ENCODE measurements at regions not wholly inside any gene's neighbourhood (a gene's known extent, or its start where the extent isn't known, plus 50 kb on each side); places are given as distances from the start of the nearest gene placed in this dataset.

DNA sequence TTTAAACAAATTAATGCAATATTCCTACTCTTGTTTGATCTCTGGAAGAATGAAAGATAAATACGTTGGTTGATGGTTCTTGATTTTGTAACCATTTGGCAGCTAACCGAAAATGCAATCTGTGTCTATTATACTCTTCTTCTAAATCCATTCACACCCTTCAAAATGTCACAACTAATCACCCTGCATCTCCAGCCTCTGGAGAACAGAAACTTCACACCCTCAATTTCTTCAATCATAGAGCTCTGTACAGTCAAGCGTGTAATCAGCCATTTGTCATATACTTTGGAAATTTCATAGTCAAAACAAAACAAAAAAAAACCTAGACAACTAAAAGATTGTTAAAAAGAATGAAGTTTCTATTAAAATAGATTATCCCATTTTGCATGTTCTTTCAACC is 1482.3 kb upstream of the LRRTM1 start:
- no peak for ATAC-seq
- ChIA-PET CTCF (no interaction called here), POLR2A (no interaction called here)
- no peak overlapping the region for H3K4me3 ChIP-seq (ENCODE audit: low read length)
- no peak overlapping the region for H3K27ac ChIP-seq (ENCODE audit: low read depth, low read length)
- no peaks in the 10 kb centered on the region for H3K9me3 ChIP-seq (ENCODE audit: control insufficient read depth in 2 of 3, low read length in 3 of 3)
- H3K36me3 ChIP-seq (ENCODE audit: control insufficient read depth in 2 of 3, insufficient read depth in 3 of 3, low read length in 3 of 3), result no peaks in the 10 kb centered on the region
- H3K4me3 Mint-ChIP-seq, result no peak overlapping the region
- H3K36me3 Mint-ChIP-seq, result peaks cover 0 to 3% (median 0%) of the 10 kb centered on the region in 5 donors
- intact Hi-C loops (cut with micrococcal nuclease), result no loop called here
- H3K27me3 ChIP-seq (ENCODE audit: control insufficient read depth in 2 of 2, insufficient read depth in 2 of 2, low read length in 2 of 2), result no peaks in the 10 kb centered on the region
- H3K27ac Mint-ChIP-seq, result no peak overlapping the region
- peaks cover 0 to 33% (median 10%) of the 10 kb centered on the region in 11 donors for H3K9me3 Mint-ChIP-seq
- DNase-seq, result no peak
- no peaks in the 10 kb centered on the region for H3K27me3 Mint-ChIP-seq
- no peaks in the 10 kb centered on the region for H3K4me1 Mint-ChIP-seq
- no peaks in the 10 kb centered on the region for H3K4me1 ChIP-seq (ENCODE audit: control insufficient read depth in 2 of 2, insufficient read depth in 2 of 2, low read length in 2 of 2)

DNA sequence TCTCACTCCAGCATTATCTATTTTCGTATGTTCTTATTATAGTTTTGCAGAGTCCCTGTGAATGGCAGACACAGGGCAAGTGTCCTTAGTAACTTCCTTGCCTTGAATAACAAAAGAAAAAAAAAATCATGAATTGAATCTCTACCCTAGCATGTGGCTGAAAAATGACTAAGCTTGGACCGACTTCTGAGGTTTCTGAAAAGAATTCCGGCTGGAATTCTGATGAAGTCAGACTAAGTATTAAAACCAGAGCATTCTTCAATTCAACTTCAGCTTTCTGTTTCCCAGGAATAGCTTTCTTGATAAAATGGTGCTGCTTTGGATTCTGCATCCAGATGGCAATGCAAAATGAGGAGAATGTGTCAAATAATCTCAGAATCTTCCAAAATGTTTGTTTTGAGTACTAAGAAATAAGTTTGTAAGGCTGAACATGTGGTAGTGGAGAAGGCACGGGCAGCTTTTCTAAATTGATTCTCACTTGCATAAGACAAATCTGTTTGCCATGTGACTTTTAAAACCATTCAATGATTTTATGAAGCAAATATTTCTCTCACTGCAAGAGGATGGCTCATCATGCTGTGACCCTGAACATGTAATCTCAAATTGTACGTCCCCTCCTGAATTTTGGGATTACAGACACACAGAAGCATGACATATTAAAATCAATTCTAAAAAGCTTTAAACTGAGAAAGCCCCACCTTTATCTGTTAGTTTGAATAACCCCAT is 1462.8 kb upstream of the LRRTM1 start:
- Mint-ChIP-seq H3K9me3 (peaks cover 0 to 34% (median 6%) of the 10 kb centered on the region in 11 donors), H3K4me1 (no peaks in the 10 kb centered on the region), H3K36me3 (no peaks in the 10 kb centered on the region), H3K4me3 (no peak overlapping the region), H3K27ac (no peak overlapping the region), H3K27me3 (no peaks in the 10 kb centered on the region)
- Histone ChIP-seq H3K4me1 (ENCODE audit: control insufficient read depth in 2 of 2, insufficient read depth in 2 of 2, low read length in 2 of 2) (no peaks in the 10 kb centered on the region), H3K27ac (ENCODE audit: low read depth, low read length) (no peak overlapping the region), H3K4me3 (ENCODE audit: low read length) (no peak overlapping the region), H3K27me3 (ENCODE audit: control insufficient read depth in 2 of 2, insufficient read depth in 2 of 2, low read length in 2 of 2) (no peaks in the 10 kb centered on the region), H3K9me3 (ENCODE audit: control insufficient read depth in 2 of 3, low read length in 3 of 3) (no peaks in the 10 kb centered on the region), H3K36me3 (ENCODE audit: control insufficient read depth in 2 of 3, insufficient read depth in 3 of 3, low read length in 3 of 3) (no peaks in the 10 kb centered on the region)
- ATAC-seq (no peak), DNase-seq (no peak)
- ChIA-PET CTCF (no interaction called here), POLR2A (no interaction called here)
- intact Hi-C loops (cut with micrococcal nuclease), result no loop called here

DNA sequence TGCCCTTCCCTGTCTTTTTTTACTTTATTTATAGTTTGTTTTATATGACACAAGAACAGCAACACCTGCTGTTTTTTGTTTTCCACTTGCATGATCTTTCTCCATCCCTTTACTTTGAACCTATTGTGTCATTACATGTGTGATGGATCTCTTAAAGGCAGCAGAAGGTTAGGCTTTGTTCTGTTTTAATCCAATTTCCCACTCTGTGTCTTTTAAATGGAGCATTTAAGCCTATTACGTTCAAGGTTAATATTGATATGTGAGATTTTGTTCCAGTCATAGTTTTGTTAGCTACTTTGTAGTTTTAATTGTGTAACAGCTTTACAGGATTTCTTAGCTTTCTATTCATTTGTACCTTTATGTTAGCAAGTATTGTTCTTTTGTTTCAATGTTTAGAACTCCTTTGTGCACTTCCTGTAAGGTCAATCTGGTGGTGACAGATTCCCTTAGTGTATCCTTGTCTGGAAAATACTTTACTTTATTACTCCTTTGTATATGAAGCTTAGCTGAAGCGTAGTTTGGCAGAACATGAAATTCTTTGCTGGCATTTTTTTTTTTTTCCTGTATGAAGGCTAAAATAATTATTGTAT is 1443.0 kb upstream of the LRRTM1 start:
- no peaks in the 10 kb centered on the region for H3K9me3 ChIP-seq (ENCODE audit: control insufficient read depth in 2 of 3, low read length in 3 of 3)
- Mint-ChIP-seq H3K4me3 (no peak overlapping the region), H3K27ac (no peak overlapping the region), H3K27me3 (no peaks in the 10 kb centered on the region), H3K36me3 (no peaks in the 10 kb centered on the region), H3K4me1 (no peaks in the 10 kb centered on the region), H3K9me3 (peaks cover 1 to 28% (median 9%) of the 10 kb centered on the region in 11 donors)
- H3K27ac ChIP-seq (ENCODE audit: low read depth, low read length), result no peak overlapping the region
- POLR2A ChIA-PET, result no interaction called here
- no peaks in the 10 kb centered on the region for H3K27me3 ChIP-seq (ENCODE audit: control insufficient read depth in 2 of 2, insufficient read depth in 2 of 2, low read length in 2 of 2)
- intact Hi-C loops (cut with micrococcal nuclease), result no loop called here
- no peaks in the 10 kb centered on the region for H3K36me3 ChIP-seq (ENCODE audit: control insufficient read depth in 2 of 3, insufficient read depth in 3 of 3, low read length in 3 of 3)
- CTCF ChIA-PET, result no interaction called here
- no peak overlapping the region for H3K4me3 ChIP-seq (ENCODE audit: low read length)
- H3K4me1 ChIP-seq (ENCODE audit: control insufficient read depth in 2 of 2, insufficient read depth in 2 of 2, low read length in 2 of 2), result no peaks in the 10 kb centered on the region
- DNase-seq, result no peak
- ATAC-seq, result no peak

DNA sequence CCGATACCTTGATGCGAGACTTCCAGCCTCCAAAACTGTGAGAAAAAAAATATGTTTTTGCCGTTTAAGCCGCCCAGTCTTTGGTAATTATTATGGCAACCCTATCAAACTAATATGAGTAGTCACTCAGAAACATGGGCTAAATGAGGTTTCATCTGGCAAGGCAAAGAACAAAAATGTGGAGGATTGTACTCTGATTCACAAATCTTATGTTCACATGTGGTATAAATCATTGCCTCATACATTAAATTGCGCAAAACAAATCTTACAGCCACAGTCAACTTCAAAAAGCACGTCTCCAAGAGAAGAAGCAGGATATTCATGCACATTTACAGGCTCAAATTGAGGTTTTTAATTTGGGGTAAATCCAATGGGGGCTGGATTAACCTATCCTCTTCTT is 1435.4 kb upstream of the LRRTM1 start:
- Histone ChIP-seq H3K9me3 (ENCODE audit: control insufficient read depth in 2 of 3, low read length in 3 of 3) (no peaks in the 10 kb centered on the region), H3K4me1 (ENCODE audit: control insufficient read depth in 2 of 2, insufficient read depth in 2 of 2, low read length in 2 of 2) (no peaks in the 10 kb centered on the region), H3K27me3 (ENCODE audit: control insufficient read depth in 2 of 2, insufficient read depth in 2 of 2, low read length in 2 of 2) (no peaks in the 10 kb centered on the region), H3K27ac (ENCODE audit: low read depth, low read length) (no peak overlapping the region), H3K36me3 (ENCODE audit: control insufficient read depth in 2 of 3, insufficient read depth in 3 of 3, low read length in 3 of 3) (no peaks in the 10 kb centered on the region), H3K4me3 (ENCODE audit: low read length) (no peak overlapping the region)
- Mint-ChIP-seq H3K27me3 (no peaks in the 10 kb centered on the region), H3K9me3 (peaks cover 0 to 13% (median 5%) of the 10 kb centered on the region in 11 donors), H3K4me1 (no peaks in the 10 kb centered on the region), H3K36me3 (no peaks in the 10 kb centered on the region), H3K27ac (no peak overlapping the region), H3K4me3 (no peak overlapping the region)
- intact Hi-C loops (cut with micrococcal nuclease), result no loop called here
- ChIA-PET POLR2A (no interaction called here), CTCF (no interaction called here)
- ATAC-seq, result no peak
- no peak for DNase-seq

DNA sequence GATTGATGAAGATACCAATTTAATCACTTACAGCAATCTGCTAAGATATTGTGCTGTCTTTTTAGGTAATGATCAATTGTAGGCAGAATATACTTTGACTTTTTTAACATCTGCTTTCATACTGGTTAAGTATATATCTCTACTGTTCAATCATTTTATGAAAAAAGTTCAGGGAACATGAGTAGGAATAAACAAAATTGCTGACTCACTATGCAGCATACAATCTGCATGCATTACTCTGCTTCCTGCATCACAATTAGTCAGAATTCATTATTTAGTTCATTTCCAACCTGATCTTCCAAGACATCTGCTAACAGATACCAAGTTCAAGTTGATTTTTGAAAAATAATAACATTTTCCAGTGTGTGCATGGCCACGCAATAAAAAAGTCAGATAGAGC is 1430.4 kb upstream of the LRRTM1 start:
- H3K36me3 ChIP-seq (ENCODE audit: control insufficient read depth in 2 of 3, insufficient read depth in 3 of 3, low read length in 3 of 3), result no peaks in the 10 kb centered on the region
- H3K27me3 ChIP-seq (ENCODE audit: control insufficient read depth in 2 of 2, insufficient read depth in 2 of 2, low read length in 2 of 2), result no peaks in the 10 kb centered on the region
- Mint-ChIP-seq H3K4me1 (peaks cover 0 to 1% (median 0%) of the 10 kb centered on the region in 7 donors), H3K36me3 (no peaks in the 10 kb centered on the region), H3K4me3 (no peak overlapping the region), H3K27ac (no peak overlapping the region), H3K9me3 (peaks cover 0 to 19% (median 2%) of the 10 kb centered on the region in 11 donors), H3K27me3 (no peaks in the 10 kb centered on the region)
- CTCF ChIA-PET, result no interaction called here
- ATAC-seq, result no peak
- POLR2A ChIA-PET, result no interaction called here
- H3K27ac ChIP-seq (ENCODE audit: low read depth, low read length), result no peak overlapping the region
- H3K4me3 ChIP-seq (ENCODE audit: low read length), result no peak overlapping the region
- H3K4me1 ChIP-seq (ENCODE audit: control insufficient read depth in 2 of 2, insufficient read depth in 2 of 2, low read length in 2 of 2), result no peaks in the 10 kb centered on the region
- no peaks in the 10 kb centered on the region for H3K9me3 ChIP-seq (ENCODE audit: control insufficient read depth in 2 of 3, low read length in 3 of 3)
- no peak for DNase-seq
- intact Hi-C loops (cut with micrococcal nuclease), result no loop called here

DNA sequence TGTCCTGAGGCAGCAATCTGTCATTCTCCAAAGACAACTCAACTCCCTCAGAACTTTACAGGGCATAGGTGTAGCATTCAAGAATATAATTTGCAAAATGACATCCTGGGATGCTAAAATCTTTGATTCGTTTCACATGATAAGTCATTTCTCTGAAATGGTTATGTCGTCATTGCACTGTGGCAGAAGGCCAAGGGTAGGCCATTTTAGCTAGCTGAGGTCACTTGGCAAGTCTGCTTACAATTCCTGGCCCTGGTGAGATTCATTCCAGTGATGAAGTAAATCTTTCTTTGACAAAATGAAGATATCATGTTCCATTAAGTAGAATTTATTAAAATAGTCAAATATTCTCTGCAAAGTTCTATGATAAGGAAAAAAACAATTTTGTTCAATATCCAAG is 1410.3 kb upstream of the LRRTM1 start:
- ATAC-seq, result no peak
- Histone ChIP-seq H3K36me3 (ENCODE audit: control insufficient read depth in 2 of 3, insufficient read depth in 3 of 3, low read length in 3 of 3) (no peaks in the 10 kb centered on the region), H3K9me3 (ENCODE audit: control insufficient read depth in 2 of 3, low read length in 3 of 3) (peaks cover 0 to 5% (median 0%) of the 10 kb centered on the region in 3 experiments), H3K4me1 (ENCODE audit: control insufficient read depth in 2 of 2, insufficient read depth in 2 of 2, low read length in 2 of 2) (no peaks in the 10 kb centered on the region), H3K27me3 (ENCODE audit: control insufficient read depth in 2 of 2, insufficient read depth in 2 of 2, low read length in 2 of 2) (no peaks in the 10 kb centered on the region), H3K4me3 (ENCODE audit: low read length) (no peak overlapping the region), H3K27ac (ENCODE audit: low read depth, low read length) (no peak overlapping the region)
- Mint-ChIP-seq H3K27me3 (no peaks in the 10 kb centered on the region), H3K27ac (no peak overlapping the region), H3K9me3 (peaks cover 0 to 39% (median 11%) of the 10 kb centered on the region in 11 donors), H3K36me3 (no peaks in the 10 kb centered on the region), H3K4me3 (no peak overlapping the region), H3K4me1 (peaks cover 0 to 1% (median 0%) of the 10 kb centered on the region in 7 donors)
- ChIA-PET POLR2A (no interaction called here), CTCF (no interaction called here)
- DNase-seq, result no peak
- intact Hi-C loops (cut with micrococcal nuclease), result no loop called here

DNA sequence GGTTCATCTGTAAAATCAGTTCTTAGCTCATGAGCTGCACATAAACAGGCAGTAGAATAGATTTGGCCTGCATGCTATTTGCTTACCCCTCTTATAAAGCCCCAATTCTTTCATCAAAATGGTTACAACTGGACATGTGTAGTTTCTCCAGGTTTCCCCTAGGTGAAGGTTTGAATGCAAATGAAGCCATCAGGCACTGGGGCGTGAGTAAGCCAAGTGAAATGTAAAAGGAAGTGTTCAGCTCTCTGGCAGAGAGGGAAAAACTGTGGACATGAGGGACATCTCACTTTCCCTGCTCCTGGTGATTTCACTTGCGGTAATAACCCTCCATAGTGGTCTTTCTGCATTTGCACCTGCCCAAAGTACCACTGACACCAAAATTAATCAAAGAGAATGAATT is 1402.3 kb upstream of the LRRTM1 start:
- no peak overlapping the region for H3K4me3 Mint-ChIP-seq
- H3K27ac Mint-ChIP-seq, result no peak overlapping the region
- POLR2A ChIA-PET, result no interaction called here
- H3K4me1 Mint-ChIP-seq, result no peaks in the 10 kb centered on the region
- H3K27me3 Mint-ChIP-seq, result no peaks in the 10 kb centered on the region
- no peaks in the 10 kb centered on the region for H3K27me3 ChIP-seq (ENCODE audit: control insufficient read depth in 2 of 2, insufficient read depth in 2 of 2, low read length in 2 of 2)
- CTCF ChIA-PET, result no interaction called here
- intact Hi-C loops (cut with micrococcal nuclease), result no loop called here
- ATAC-seq, result no peak
- H3K36me3 Mint-ChIP-seq, result no peaks in the 10 kb centered on the region
- H3K36me3 ChIP-seq (ENCODE audit: control insufficient read depth in 2 of 3, insufficient read depth in 3 of 3, low read length in 3 of 3), result no peaks in the 10 kb centered on the region
- no peaks in the 10 kb centered on the region for H3K4me1 ChIP-seq (ENCODE audit: control insufficient read depth in 2 of 2, insufficient read depth in 2 of 2, low read length in 2 of 2)
- no peak overlapping the region for H3K4me3 ChIP-seq (ENCODE audit: low read length)
- H3K9me3 Mint-ChIP-seq, result peaks cover 1 to 36% (median 8%) of the 10 kb centered on the region in 11 donors
- no peaks in the 10 kb centered on the region for H3K9me3 ChIP-seq (ENCODE audit: control insufficient read depth in 2 of 3, low read length in 3 of 3)
- DNase-seq, result no peak
- H3K27ac ChIP-seq (ENCODE audit: low read depth, low read length), result no peak overlapping the region
